ENCODE measurements at regions not wholly inside any gene's neighbourhood (a gene's known extent, or its start where the extent isn't known, plus 50 kb on each side); places are given as distances from the start of the nearest gene placed in this dataset.

DNA sequence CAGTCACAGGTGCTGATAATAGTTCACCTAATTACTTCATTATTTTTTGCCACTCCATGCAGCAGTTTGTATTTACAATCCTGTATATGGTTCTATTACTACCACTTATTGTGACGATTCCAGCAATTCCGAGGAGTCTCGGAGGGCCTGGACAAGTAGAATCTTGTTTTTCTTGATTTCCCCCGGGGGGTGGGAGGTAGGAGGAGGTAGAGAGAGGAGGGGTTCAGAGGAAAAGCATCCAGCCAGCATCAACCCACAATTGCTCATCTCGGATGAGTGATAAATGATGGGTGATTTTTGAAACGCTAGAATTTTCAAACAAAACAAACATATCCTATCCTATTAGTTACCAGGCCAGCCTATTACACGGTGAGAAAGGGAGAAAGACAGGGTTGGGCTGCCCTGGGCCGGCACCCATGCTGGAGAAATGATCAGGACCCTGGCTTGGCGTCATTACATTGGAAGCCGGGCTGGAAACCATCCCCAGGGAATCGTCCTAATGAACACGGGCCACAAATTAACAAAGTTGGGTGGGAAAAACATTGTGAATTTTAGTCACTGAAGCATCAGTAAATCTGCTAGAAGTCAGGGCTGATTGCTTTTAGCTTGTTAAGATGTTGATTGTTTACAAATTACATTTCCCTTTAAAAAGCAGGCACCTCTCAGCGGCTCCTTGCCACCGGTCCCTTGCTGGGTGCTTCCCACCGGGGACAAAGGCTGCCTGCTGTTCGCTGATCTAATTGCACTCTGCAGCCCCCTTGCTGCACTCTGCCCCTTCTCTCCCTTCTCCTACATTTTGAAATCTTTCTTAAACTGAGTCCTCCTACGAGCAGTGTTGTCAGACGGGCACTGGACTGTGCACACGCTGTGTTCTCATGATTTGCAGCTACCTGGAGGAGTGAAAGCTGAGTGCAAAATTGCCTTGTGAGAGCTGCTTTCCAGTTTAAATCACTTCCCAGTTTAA is 95.5 kb downstream of the FAM204A start:
- DNase-seq, result no peak

DNA sequence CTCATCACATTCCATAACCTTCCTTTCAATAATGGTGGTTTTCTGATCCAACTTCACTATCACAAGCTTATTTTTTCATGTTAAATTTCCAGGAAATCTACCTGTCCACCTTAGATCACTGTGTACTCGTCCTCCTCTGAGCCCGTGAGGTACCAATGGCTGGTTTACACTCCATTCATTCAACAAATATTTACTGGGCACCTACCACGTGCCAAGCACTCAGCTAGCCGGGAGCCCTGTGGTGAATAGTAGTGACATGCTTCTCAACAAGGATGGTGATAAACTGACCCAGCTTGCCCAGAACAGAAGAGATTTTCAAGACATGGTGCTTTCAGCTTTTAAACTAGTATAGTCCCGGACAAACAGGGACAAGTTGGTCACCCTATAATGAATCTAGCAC is 98.2 kb downstream of the FAM204A start:
- DNase-seq, result no peak

DNA sequence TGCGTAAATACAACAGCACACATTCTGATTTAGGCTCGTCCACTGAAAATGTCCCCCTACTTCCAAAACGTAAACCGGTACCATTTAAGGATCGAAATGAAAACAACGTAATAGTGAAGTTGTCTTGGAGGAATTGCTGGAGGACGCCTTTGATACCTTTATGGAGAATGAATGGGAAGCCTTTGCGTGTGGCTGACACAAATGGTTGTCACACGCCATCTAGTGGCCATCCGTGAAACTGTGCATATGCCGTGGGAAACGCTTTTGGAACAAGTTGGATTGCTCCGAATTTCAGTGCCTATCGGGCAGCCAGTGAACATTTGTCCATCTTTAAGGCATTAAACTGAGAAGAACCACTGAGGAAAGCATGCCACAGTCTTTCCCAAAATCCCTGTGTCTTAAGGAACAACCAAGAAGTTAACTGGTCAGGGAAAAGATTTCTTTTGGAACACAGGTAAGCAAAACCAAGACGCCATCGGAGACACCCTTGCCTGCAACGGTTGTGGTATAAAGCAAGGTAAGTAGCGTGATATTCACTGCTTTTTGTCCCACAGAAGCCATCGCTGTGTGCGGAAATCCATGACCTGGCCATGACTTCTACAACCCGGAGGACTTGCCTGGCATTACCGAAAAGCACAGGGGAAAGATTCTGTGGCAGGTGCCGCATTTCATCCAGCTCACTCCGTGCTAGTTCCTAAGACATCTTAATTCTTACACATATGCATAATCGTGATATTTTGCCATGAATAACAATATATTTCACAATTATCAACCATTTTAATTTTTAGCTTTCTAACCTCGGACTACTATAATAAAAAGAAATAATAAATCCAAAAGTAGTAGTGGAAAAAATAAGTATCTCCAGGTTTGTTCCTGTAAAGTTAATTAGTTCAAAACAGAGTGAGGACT is 100.6 kb downstream of the FAM204A start:
- peak; percentile 8 to 9 for DNase-seq

DNA sequence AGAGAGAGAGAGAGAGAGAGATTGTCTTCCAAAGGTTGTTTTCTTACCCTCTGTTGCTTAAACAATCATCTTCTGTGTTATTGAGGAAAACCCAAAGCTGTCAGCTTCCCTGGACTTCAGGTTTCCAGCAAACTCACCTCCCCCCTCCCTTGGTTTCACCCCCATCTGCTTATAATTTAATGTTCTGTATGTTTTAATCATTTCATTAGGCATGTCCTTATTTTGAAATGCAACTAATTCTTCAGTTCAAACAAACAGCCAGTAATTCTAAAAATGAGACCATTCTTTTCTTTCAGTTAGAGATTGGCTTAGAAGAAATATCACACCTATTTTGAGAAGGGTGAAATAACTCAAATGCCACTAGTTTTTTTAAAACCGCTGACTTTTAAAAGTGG is 102.9 kb downstream of the FAM204A start:
- no peak for DNase-seq

DNA sequence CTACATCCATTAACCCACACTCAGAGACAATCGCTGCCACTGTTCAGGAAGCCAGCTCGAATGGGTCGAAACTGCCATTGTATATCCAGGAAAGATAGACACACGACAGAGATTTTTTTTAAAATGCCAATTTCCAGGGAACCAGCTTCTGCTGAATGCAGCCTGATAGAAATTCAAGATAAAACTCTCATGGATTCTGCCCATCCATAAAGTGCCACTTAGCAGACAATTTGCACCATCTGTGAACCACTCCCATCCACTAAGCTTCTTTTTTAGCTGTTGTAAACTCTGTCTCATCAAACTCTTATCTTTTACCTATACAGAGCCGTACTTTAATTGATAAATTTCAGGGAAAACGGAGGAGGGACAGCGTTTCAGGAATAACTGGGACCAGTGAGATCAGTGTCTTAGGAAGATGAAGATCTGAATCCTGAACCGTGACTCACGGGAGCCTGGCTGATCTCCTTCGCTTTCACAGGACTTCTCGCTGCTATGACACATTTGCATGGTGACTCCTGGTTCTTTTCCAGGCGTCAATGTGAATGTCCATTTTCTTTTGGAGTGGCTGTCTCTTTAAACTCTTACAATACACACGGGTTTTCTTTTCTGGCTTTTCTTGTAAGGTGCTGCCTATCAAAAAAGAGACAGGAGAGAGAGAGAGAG is 103.4 kb downstream of the FAM204A start:
- DNase-seq, result no peak

DNA sequence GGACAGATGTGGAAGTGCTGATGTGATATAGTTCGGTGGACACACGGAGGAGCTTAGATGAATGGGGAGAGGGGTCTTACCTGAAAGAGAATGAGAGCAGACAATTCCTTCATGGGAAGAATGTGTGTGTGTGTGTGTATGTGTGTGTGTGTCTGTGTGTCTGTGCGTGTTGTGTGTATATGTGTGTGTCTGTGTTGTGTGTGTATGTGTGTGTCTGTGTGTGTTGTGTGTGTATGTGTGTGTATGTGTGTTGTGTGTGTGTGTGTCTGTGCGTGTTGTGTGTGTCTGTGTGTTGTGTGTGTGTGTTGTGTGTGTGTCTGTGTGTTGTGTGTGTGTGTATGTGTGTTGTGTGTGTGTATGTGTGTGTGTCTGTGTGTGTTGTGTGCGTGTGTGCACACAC is 104.2 kb downstream of the FAM204A start:
- DNase-seq, result no peak

DNA sequence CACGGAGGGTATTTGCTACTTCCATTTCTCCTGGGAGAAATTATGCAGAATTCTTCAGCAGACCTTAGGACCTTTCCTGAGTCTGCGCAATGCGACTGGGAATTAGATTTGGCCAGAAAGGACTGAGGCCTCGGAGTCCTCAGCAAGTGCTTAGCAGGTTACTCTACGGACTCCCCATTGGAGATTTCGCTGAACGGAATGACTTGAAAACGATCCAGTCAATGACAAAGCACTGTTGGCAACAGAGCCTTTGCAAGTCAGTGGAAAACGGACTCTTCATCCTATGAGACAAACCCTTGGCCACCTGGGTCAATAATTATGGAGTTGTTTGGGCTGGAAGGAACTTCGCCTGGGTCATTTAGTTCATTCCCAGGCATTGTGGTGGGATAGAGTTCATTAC is 107.4 kb downstream of the FAM204A start:
- no peak for DNase-seq

DNA sequence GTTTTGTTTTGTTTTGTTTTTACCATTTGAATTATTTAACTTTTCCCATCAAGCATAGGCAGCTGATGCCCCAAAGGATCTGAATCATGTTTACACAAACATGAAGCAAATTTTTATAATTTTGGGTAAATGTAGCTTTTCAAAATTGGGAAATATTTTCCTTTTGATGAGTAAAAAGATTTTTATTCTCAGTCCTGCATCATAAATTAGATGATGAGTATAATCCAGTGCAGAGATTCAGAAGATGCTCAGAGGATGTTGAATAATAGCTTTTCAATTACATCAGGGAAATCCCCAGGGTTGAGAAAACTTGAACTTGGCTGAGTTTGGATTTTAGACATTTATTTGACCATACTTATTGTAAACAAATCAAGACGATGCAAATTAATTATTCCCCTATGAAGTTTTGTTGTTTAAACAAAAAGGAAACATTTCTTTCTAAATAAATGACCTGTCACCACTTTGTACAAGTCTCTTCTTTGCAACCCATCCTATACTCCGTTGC is 121.7 kb downstream of the FAM204A start:
- no peak for DNase-seq

DNA sequence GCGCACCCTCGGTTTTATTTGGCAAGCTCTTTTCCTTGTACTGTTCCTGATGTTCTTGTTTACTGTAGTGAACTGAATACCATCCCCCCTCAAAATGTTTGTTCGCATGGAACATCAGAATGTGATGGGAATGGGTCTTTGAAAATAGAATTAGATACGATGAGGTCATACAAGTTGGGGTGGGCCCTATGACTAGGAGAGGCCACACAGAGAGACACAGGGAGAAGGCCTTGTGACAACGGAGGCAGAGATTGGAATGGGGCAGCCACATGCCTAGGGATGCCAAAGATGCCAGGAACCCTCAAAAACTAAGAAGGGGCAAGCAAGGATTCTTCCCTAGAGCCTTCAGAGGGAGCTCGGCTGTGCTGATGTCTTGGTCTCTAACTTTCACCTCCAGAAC is 123.6 kb downstream of the FAM204A start:
- no peak for DNase-seq

DNA sequence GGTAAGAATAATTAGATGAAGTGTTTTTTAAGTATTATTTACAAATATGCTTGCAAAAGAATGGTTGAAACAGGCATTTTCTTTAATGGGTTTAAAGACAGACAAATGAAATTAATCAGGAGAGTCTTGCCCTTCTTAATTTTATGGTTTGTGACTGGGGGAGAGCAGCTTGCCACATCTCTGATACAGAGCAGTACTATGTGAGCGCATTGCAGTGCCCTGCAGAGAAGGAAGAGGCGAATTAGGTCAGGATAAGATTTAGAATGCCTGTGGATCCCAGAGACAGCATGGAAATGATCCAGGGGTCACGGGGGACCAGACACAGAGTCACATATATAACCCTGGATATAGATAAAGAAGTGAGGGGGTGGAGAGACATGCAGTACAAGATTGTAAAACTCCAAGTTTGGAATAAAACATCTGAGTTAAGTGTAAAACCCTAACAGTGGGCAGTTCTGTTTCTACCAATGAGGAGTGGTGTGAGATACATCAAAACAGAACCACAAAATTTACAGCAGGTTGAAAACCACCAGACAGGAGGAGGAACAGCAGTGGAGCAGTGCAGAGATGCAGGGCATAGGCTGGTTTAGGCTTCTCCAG is 125.5 kb downstream of the FAM204A start:
- DNase-seq, result no peak

DNA sequence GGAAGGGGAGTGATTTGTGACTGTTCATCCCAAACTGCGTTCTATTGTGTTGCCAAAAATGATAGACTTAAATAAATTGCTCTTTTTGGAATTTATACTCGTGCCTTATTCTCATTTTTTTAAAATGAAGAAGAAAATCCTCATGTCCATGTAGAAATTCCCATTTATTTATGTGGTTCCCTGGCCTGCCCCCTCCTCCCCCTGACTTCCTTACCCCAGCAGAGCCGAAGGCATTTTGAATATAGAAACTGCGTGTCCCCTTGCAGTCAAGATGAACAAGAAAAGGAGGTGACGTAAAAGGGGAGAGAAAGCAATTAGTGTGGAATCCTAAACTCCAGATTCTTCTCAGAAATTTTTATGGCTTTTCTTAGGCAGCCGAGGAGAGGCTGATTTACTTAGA is 126.1 kb downstream of the FAM204A start:
- no peak for DNase-seq

DNA sequence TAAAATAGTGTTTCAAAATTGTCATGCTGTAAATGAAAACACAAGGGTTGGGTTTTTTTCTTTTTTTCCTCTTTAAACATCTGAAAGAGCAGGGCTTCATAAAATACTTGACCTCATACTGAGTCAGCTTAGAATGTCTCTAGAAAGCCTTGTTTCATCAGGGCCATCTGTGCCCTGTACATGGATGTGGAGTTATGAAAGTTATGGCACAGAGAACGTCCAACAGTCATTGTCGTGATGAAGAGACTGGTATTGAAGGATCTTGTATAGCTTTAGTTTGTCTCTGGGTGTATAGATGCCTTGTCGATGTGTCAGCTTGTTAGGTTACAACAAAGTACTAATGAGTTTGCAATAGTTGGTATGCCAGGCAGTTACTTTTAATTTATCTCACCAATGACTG is 127.3 kb downstream of the FAM204A start:
- DNase-seq, result no peak

DNA sequence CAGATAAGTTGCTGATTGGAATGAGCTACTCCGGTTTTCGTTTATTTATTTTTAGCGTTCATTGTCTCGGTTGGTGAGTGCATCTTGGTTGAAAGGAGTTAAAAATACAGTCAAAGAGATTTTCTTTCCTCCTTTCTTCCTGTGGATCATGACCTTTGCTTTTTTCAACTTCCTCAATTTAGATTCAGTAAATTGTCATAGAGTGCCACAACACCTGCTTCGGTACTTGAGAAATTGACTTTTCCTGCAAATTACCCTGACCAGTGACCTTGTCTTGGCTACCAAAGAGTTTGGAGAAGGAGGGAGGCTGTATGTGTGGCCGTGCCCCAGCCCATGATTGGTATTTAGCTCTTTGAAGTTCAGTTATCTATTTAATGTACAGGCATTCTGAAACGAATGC is 128.7 kb downstream of the FAM204A start:
- no peak for DNase-seq

DNA sequence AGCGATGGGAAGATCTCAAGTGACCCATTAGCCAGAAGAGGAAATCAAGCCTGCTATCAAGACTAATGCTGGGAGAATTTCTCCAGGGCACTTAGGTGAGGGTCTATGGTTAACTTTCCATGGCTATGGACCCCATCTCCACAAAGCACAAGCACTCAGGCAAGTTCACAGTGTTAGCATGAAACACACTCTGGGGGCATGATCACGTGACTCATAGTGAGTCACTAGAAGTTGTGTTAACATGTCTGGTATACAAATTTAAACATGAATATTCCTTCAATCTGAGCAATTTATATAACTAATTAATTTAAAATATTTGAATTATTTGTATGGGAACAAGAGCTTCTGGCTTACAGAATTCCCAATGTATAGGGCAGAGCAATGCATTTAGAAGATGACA is 131.8 kb downstream of the FAM204A start:
- DNase-seq, result no peak

DNA sequence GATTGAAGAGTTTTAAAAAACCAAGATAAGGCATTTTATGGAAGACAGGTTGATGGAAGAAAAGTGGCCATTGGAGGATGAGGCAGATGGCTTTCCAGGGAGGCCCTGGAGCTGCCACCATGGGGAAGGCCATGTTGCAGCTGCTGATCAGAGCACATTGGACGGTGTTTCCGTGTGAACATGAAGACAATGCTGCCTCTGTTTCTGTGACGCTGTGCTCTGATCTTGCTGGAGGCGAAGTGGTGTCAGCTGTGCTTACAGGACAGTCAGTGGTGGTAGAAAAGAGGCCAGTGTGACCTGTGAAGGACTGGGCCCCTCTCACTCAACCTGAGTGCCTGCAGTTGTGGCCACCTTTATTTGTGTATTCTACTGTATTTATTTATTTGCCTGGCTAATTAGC is 132.9 kb downstream of the FAM204A start:
- DNase-seq, result no peak

DNA sequence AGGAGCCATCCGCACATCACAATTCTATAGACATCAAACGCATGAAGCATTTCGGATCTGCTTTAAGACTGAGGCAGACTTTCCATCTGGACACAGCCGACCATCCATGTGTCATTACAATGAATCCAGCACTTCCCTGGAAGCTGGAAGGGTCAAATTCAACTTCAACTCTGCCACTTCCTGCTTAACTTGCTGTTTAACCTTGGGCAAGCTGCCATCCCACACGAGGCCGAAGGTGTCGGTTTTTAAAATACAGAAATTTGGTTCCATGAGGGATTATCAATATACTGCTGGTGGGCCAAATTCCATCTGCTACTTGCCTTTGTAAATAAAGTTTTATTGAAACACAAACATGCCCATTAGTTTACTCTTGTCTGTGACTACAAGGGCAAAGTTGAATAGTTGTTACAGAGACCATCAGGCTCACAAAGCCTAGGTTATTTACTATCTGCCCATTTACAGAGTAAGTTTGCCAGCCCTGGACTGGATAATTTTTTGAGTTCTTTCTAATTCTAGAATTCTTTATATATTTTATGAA is 134.6 kb downstream of the FAM204A start:
- no peak for DNase-seq

DNA sequence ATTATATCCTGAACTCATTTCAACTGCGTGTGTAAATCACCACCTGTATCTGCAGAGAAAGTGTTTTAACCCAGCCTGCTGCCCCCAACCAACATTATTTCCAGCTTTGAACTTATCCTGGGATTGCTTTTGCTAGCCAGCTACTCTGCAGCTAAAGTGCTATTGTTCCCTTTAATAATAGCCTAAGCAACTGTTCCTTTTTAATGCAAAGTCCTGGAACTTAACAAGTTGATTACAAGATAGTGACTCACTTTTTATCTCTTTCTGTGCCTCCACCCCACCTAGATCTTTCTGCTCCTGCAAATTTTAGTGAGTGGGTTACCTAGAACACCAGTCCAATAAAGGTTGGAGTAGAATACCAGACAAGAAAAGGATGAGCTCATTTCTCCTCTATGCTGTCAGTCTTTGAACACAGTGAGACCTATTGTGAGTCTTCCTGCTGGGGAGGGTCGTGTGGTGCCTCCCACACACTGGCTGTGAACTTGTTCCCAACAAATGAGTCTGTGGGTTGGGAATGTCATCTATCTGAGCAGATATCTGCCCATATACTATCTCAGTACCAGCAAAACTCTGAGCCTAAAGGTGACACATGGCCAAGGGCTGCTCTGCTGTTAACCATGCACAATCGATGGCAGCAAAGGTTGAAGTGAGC is 137.7 kb downstream of the FAM204A start:
- DNase-seq, result no peak

DNA sequence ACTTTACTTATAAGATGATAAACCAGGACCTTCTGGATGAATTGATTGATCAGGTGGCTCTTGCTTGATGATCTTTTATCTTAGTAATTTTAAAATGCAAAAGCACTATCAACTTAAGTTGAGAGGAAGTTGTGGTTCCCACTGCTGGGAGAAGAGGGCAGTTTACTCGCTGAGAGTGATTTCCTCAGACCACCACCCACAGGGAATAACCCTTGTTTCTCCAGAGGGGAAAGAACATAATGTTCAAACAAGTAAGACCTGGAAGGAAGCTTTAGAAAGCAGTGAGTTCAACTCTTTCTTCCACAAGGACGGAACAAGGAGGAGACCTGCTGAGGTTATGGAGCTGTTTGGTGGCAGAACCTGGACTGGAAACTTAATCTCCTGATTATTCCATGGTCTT is 138.7 kb downstream of the FAM204A start:
- DNase-seq, result no peak

DNA sequence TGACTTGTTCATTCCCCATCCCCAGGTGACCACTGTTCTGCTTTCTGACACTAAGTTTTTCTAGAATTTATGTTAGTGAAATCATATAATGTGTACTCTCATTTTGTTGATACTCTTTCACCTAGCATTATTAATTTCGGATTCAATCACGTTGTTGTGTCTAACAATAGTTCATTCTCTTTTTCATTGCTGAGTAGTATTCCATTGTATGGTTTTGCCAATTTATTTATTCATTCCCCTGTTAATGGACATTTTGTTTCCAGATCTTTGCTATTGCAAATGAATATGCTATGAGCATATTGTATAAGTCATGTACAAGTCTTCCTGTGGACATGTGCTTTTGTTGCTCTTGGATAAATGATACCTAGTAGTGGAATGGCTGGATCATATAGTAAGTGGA is 146.4 kb downstream of the FAM204A start:
- no peak for DNase-seq

DNA sequence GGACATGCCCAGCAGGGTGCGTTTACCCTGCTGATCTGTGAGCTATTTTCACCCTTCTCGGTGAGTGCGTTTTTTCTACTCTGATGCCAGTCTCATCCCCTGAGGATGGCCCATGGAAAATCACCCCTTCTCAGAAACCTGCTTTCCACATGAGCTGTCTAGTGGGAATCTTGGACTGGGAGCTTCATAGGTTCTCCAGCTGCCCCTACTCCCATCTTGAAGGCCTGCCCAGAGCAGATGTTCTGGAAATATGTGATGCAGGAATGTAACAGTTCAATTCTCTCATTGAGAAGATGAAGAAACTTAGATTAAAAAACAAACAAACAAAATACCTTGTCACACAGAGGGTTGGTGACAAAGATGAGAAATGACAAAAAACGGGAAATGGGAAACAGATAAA is 146.9 kb upstream of the RAB11FIP2 start:
- DNase-seq, result no peak

DNA sequence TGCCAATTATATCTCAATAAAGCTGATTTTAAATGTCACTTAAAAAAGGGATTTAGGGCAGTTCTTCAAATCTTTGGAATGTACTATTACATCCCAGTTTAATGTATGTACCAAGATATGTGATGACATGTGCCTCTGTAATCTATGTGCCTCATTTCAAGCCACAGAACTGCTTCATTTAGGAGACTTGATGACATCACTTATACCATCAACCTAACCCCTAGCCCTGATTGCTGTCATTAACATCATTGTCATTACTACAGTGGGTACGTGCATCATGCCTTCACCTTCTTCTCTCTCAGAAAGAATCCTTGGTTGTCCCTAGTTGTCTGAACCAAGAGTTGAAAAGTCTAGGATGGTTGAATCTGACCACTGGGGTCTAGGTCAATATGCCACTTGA is 134.3 kb upstream of the RAB11FIP2 start:
- no peak for DNase-seq

DNA sequence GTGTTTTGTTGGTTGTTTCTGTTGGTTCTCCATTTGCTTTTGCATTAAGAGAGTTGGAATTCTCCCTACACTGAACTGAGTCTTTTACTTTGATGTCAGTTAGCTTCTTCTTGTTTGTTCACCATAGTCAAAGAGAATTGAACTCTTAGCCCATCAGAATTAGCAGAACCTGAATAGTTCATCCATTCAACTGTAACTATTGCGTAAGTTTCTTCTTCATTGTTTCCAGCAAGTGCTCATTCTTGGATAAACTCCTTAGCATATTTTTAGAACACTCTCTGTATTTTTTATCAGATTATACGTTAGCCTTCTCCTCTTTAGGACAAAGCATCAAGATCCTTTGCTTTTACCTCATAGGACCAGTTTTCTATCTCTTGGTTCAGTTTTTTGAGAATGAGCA is 128.4 kb upstream of the RAB11FIP2 start:
- DNase-seq, result no peak

Data from bone marrow (tissue), 2 donors.